Kidney glomerular epithelial cell (primary cell): ENCODE measurements at regions not wholly inside any gene's neighbourhood (a gene's known extent, or its start where the extent isn't known, plus 50 kb on each side); places are given as distances from the start of the nearest gene placed in this dataset.

Source experiments
- DNase-seq: peaks from one replicate; lab custom pipeline; 2025; lab: John Stamatoyannopoulos, UW

GRCh38 chr1:83673312-83673711 is 325.6 kb downstream of the TTLL7 start:
- DNase-seq = no peak

- no peak for DNase-seq
Measured at GRCh38 chr1:83671586-83671985, 327.3 kb downstream of the TTLL7 start.

GRCh38 chr1:83670909-83671565 is 327.9 kb downstream of the TTLL7 start:
- no peak for DNase-seq

- DNase-seq = no peak
Measured at GRCh38 chr1:83641796-83642443, 357.0 kb downstream of the TTLL7 start.

- DNase-seq = peak; percentile 31
Measured at GRCh38 chr1:83641206-83641658, 357.7 kb downstream of the TTLL7 start.

- DNase-seq = no peak
Measured at GRCh38 chr1:83639785-83640184, 359.1 kb downstream of the TTLL7 start.

- DNase-seq = peak; percentile 3
Measured at GRCh38 chr1:83637586-83637985, 361.3 kb downstream of the TTLL7 start.

- DNase-seq = no peak
Measured at GRCh38 chr1:83637009-83637408, 361.9 kb downstream of the TTLL7 start.

- no peak for DNase-seq
Measured at GRCh38 chr1:83632906-83633305, 366.0 kb downstream of the TTLL7 start.

- DNase-seq = peak; percentile 3
Measured at GRCh38 chr1:83631851-83632250, 367.1 kb downstream of the TTLL7 start.

GRCh38 chr1:83627045-83627444 is 371.9 kb downstream of the TTLL7 start:
- DNase-seq = no peak

- DNase-seq = no peak
Measured at GRCh38 chr1:83626603-83627002, 372.3 kb downstream of the TTLL7 start.

GRCh38 chr1:83625646-83626045 is 373.3 kb downstream of the TTLL7 start:
- no peak for DNase-seq

GRCh38 chr1:83620016-83620415 is 378.9 kb downstream of the TTLL7 start:
- DNase-seq = no peak

GRCh38 chr1:83619170-83619896 is 379.6 kb downstream of the TTLL7 start:
- DNase-seq = no peak

- DNase-seq = no peak
Measured at GRCh38 chr1:83617883-83618282, 381.0 kb downstream of the TTLL7 start.

GRCh38 chr1:83615370-83615769 is 383.6 kb downstream of the TTLL7 start:
- no peak for DNase-seq

- DNase-seq = no peak
Measured at GRCh38 chr1:83606416-83606955, 392.4 kb downstream of the TTLL7 start.

GRCh38 chr1:83596331-83596730 is 402.6 kb downstream of the TTLL7 start:
- DNase-seq = no peak

GRCh38 chr1:83593073-83593472 is 405.9 kb downstream of the TTLL7 start:
- no peak for DNase-seq

GRCh38 chr1:83588140-83588539 is 410.8 kb downstream of the TTLL7 start:
- no peak for DNase-seq

- no peak for DNase-seq
Measured at GRCh38 chr1:83583351-83584014, 415.4 kb downstream of the TTLL7 start.
